ENCODE measurements at regions not wholly inside any gene's neighbourhood (a gene's known extent, or its start where the extent isn't known, plus 50 kb on each side); places are given as distances from the start of the nearest gene placed in this dataset.

- TF ChIP-seq POLR2A (IDR thresholded peaks at IDR 0.05): no peak
- no peak for TF ChIP-seq CTCF (IDR thresholded peaks at IDR 0.05)
Measured at GRCh38 chr14:25522926-25523325, 473.0 kb upstream of the STXBP6 start.

Data from prostate gland (tissue), 2 donors.